GM18508 (cell line): ENCODE measurements at regions not wholly inside any gene's neighbourhood (a gene's known extent, or its start where the extent isn't known, plus 50 kb on each side); places are given as distances from the start of the nearest gene placed in this dataset.

Source experiments
- ATAC-seq: cut with Tn5 transposase; IDR thresholded peaks from one replicate; pipeline ENCODE4 v1.9.1; 2021; ENCODE audit warnings: moderate number of reproducible peaks; ENCODE audit not compliant: insufficient read depth, unreplicated experiment

GRCh38 chr9:19614294-19614693 is 174.5 kb downstream of the SLC24A2 start:
- no peak for ATAC-seq

GRCh38 chr9:19600538-19600937 is 188.3 kb downstream of the SLC24A2 start:
- no peak for ATAC-seq

GRCh38 chr9:19598722-19599121 is 189.9 kb downstream of the ACER2 start:
- no peak for ATAC-seq

GRCh38 chr9:19597176-19597575 is 188.4 kb downstream of the ACER2 start:
- no peak for ATAC-seq

- ATAC-seq = no peak
Observed at GRCh38 chr9:19595003-19595402, 186.2 kb downstream of the ACER2 start.

GRCh38 chr9:19587678-19588077 is 178.9 kb downstream of the ACER2 start:
- ATAC-seq = no peak

- ATAC-seq = no peak
Observed at GRCh38 chr9:19583890-19584289, 175.1 kb downstream of the ACER2 start.

GRCh38 chr9:19577411-19577810 is 168.6 kb downstream of the ACER2 start:
- no peak for ATAC-seq

GRCh38 chr9:19568946-19569345 is 160.1 kb downstream of the ACER2 start:
- ATAC-seq = no peak

GRCh38 chr9:19564396-19565061 is 155.7 kb downstream of the ACER2 start:
- ATAC-seq = no peak

- no peak for ATAC-seq
Observed at GRCh38 chr9:19555214-19555613, 146.4 kb downstream of the ACER2 start.

- no peak for ATAC-seq
Observed at GRCh38 chr9:19554529-19554928, 145.7 kb downstream of the ACER2 start.

GRCh38 chr9:19553441-19553840 is 144.6 kb downstream of the ACER2 start:
- ATAC-seq = no peak

GRCh38 chr9:19552282-19553105 is 143.7 kb downstream of the ACER2 start:
- no peak for ATAC-seq

- no peak for ATAC-seq
Observed at GRCh38 chr9:19551124-19551929, 142.5 kb downstream of the ACER2 start.

- no peak for ATAC-seq
Observed at GRCh38 chr9:19550009-19550408, 141.2 kb downstream of the ACER2 start.

GRCh38 chr9:19533373-19533772 is 124.6 kb downstream of the ACER2 start:
- ATAC-seq = no peak

GRCh38 chr9:19527663-19528062 is 118.9 kb downstream of the ACER2 start:
- no peak for ATAC-seq

GRCh38 chr9:19522558-19522957 is 113.7 kb downstream of the ACER2 start:
- ATAC-seq = no peak

- ATAC-seq = no peak
Observed at GRCh38 chr9:19521205-19521604, 112.4 kb downstream of the ACER2 start.
